ENCODE measurements at regions not wholly inside any gene's neighbourhood (a gene's known extent, or its start where the extent isn't known, plus 50 kb on each side); places are given as distances from the start of the nearest gene placed in this dataset.

GRCh38 chr6:18976966-18977365 lies 589.8 kb downstream of the RNF144B start:
- Histone ChIP-seq H3K36me3 (ENCODE audit: control insufficient read depth, insufficient read depth, low read length) (no peaks in the 10 kb centered on the region), H4K20me1 (replicated peaks; ENCODE audit: control insufficient read depth, insufficient read depth, low read length) (no peaks in the 10 kb centered on the region), H3K4me2 (ENCODE audit: insufficient read depth, low read length) (no peak overlapping the region), H3K79me2 (ENCODE audit: control insufficient read depth, insufficient read depth, low read length) (no peaks in the 10 kb centered on the region), H3K27ac (ENCODE audit: extremely low read depth, low read depth, low read length) (no peak overlapping the region), H2AFZ (ENCODE audit: low read depth, low read length) (no peak overlapping the region), H3K27me3 (ENCODE audit: control insufficient read depth in 2 of 2, insufficient read depth in 2 of 2, low read length in 2 of 2) (no peaks in the 10 kb centered on the region), H3K4me1 (replicated peaks in 1 of 2; ENCODE audit: control insufficient read depth in 2 of 2, insufficient read depth in 2 of 2, low read length in 2 of 2) (no peaks in the 10 kb centered on the region), H3K4me3 (no peak overlapping the region), H3K9me1 (ENCODE audit: control insufficient read depth, insufficient read depth, low read length) (no peaks in the 10 kb centered on the region), H3K9me3 (replicated peaks; ENCODE audit: control insufficient read depth, insufficient read depth, low read depth, low read length) (no peaks in the 10 kb centered on the region; the same call in 1 of the 2 replicates), H3K9ac (ENCODE audit: insufficient read depth in 1 of 2, low read depth in 2 of 2, low read length in 2 of 2) (no peak overlapping the region)
- intact Hi-C loops (cut with micrococcal nuclease) (no loop called here), in situ Hi-C loops (cut with MboI) (no loop called here)
- CTCF ChIA-PET (ENCODE audit: low intra/inter-chr PET ratio) = no interaction called here
- DNase-seq (ENCODE audit: extremely low read depth in 1 of 4, low spot score in 3 of 4) (no peak), FAIRE-seq (no peak), ATAC-seq (no peak)
- no TSS peak for BruUV-seq (replicated peaks)
- 0% methylated on average over 1 of the region's 1 CpG for WGBS (ENCODE audit: insufficient coverage, low coverage, missing lambda C conversion rate)
- POLR2A ChIA-PET = interaction anchor here (1.3 kb wide), 1 partner anchor 110 kb away, joined by 3 read pairs; no protein-coding TSS in a partner anchor
- TF ChIP-seq ZNF609 (CRISPR knock-in tag; IDR thresholded peaks at IDR 0.05; ENCODE audit: borderline replicate concordance) = no peak
- no peak for TF ChIP-seq BRD9 (IDR thresholded peaks at IDR 0.05; ENCODE audit: low read depth, partially characterized antibody)
- no peak for TF ChIP-seq NFRKB (IDR thresholded peaks at IDR 0.05; ENCODE audit: low read depth)
- no peak for TF ChIP-seq ZNF668 (CRISPR knock-in tag; IDR thresholded peaks at IDR 0.05)
- no peak for TF ChIP-seq CBX2 (IDR thresholded peaks at IDR 0.05; ENCODE audit: insufficient read depth, low read length, poor library complexity, severe bottlenecking)
- no peak for TF ChIP-seq E2F3 (CRISPR knock-in tag; IDR thresholded peaks at IDR 0.05)
- TF ChIP-seq TFE3 (CRISPR knock-in tag; IDR thresholded peaks at IDR 0.05) = no peak
- TF ChIP-seq U2AF2 (optimal IDR thresholded peaks at IDR 0.05; ENCODE audit: low read depth, low read length) = no peak
- TF ChIP-seq SNAPC5 (CRISPR knock-in tag; IDR thresholded peaks at IDR 0.05) = no peak
